Lower leg skin (tissue), 3 donors: ENCODE measurements at regions not wholly inside any gene's neighbourhood (a gene's known extent, or its start where the extent isn't known, plus 50 kb on each side); places are given as distances from the start of the nearest gene placed in this dataset.

Experiments
- POLR2A ChIP-seq, 2 donors: fragments of 450-650 bp; IDR thresholded peaks; one replicate each; pipeline ENCODE4 v1.6.1; 2016 to 2017; ENCODE audit warnings: antibody characterized with exemption in 2 of 2, mild to moderate bottlenecking in 1 of 2, moderate library complexity in 1 of 2
- TF ChIP-seq, protein P1 (sequence below), 3 donors: fragments of 450-650 bp; IDR thresholded peaks; one replicate each; pipeline ENCODE4 v1.5.1; 2016; ENCODE audit warnings: antibody characterized with exemption in 3 of 3, mild to moderate bottlenecking in 3 of 3, moderate library complexity in 2 of 3

DNA sequence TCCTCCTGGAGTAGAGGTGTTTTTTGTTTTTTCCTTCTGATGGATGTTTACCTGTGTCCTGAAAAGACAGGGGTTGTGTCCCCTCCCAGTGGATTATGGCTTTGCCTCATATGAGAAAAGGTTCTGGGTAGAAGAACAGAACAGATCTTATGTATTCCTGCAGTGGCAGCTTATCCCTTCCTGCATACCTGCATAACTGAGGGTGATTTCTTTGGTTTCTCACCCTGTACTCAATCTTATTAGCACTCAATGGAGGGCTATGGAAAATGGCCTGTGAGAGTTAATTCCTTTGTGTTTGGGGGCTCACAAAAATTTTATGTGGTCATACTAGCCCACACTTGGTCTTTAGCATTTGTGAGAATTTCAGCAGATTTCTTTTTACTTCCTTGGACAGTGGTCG is 482.0 kb upstream of the ONECUT1 start:
- TF ChIP-seq, protein P1, sequence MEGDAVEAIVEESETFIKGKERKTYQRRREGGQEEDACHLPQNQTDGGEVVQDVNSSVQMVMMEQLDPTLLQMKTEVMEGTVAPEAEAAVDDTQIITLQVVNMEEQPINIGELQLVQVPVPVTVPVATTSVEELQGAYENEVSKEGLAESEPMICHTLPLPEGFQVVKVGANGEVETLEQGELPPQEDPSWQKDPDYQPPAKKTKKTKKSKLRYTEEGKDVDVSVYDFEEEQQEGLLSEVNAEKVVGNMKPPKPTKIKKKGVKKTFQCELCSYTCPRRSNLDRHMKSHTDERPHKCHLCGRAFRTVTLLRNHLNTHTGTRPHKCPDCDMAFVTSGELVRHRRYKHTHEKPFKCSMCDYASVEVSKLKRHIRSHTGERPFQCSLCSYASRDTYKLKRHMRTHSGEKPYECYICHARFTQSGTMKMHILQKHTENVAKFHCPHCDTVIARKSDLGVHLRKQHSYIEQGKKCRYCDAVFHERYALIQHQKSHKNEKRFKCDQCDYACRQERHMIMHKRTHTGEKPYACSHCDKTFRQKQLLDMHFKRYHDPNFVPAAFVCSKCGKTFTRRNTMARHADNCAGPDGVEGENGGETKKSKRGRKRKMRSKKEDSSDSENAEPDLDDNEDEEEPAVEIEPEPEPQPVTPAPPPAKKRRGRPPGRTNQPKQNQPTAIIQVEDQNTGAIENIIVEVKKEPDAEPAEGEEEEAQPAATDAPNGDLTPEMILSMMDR (IDR thresholded peaks at IDR 0.05) = no peak
- no peak for TF ChIP-seq POLR2A (IDR thresholded peaks at IDR 0.05)
